Sigmoid colon (tissue), 6 donors: ENCODE measurements at regions not wholly inside any gene's neighbourhood (a gene's known extent, or its start where the extent isn't known, plus 50 kb on each side); places are given as distances from the start of the nearest gene placed in this dataset.

ENCODE experiments used
- DNase-seq: peaks from one replicate; pipeline ENCODE4 v3.0.0-alpha.2; 2019
- H3K27ac ChIP-seq, 4 donors: fragments of 200-600 bp; sonication (generic); one replicate each; pipeline ENCODE4 v1.5.1; 2016 to 2019; ENCODE audit warnings: mild to moderate bottlenecking in 1 of 4
- H3K27me3 ChIP-seq, 3 donors: fragments of 200-600 bp; sonication (generic); one replicate each; pipeline ENCODE4 v1.5.1; 2019; ENCODE audit warnings: mild to moderate bottlenecking in 1 of 3
- H3K36me3 ChIP-seq, 4 donors: fragments of 200-600 bp; sonication (generic); one replicate each; pipeline ENCODE4 v1.5.1; 2016 to 2019
- H3K4me1 ChIP-seq, 4 donors: fragments of 200-600 bp; sonication (generic); one replicate each; pipeline ENCODE4 v1.5.1; 2017 to 2019
- H3K4me3 ChIP-seq, 4 donors: fragments of 200-600 bp; sonication (generic); one replicate each; pipeline ENCODE4 v1.5.1; 2017 to 2019; ENCODE audit warnings: mild to moderate bottlenecking in 2 of 4, moderate library complexity in 1 of 4
- H3K9me3 ChIP-seq, 4 donors: fragments of 200-600 bp in 3 of 4; sonication (generic) in 3 of 4; one replicate each; pipeline versions ENCODE4 v1.5.1 to v1.6.1; 2013 to 2019
- EP300 ChIP-seq, 4 donors: sonication (generic); formaldehyde crosslinking; IDR thresholded peaks; one replicate each; pipeline ENCODE4 v1.6.1; 2017; ENCODE audit warnings: antibody characterized with exemption in 4 of 4
- POLR2A ChIP-seq, 2 donors: fragments of 450-650 bp; IDR thresholded peaks; one replicate each; pipeline ENCODE4 v1.6.1; 2016; ENCODE audit warnings: antibody characterized with exemption in 2 of 2, mild to moderate bottlenecking in 2 of 2, moderate library complexity in 2 of 2
- POLR2AphosphoS5 ChIP-seq, 4 donors: sonication (generic); formaldehyde crosslinking; IDR thresholded peaks; one replicate each; pipeline ENCODE4 v1.6.1; 2017; ENCODE audit warnings: antibody characterized with exemption in 4 of 4
- WGBS, 2 donors: extraction: QIAGEN DNeasy Blood & Tissue Kit; methylation state at CpG; one replicate each; pipeline ENCODE4 v1.1.7; 2013; 5-methylcytosine and 5-hydroxymethylcytosine counted together
- intact Hi-C: fragments of 100-400 bp; cut with DNase I; formaldehyde crosslinking; loops from one replicate; pipeline ENCODE4 v1.15.1; 2023
- TF ChIP-seq, protein P1 (sequence below), 4 experiments: fragments of 450-650 bp in 3 of 4; fragments of 200-600 bp in 1 of 4; IDR thresholded peaks; one replicate each; pipeline ENCODE4 v1.5.1; 2016 to 2019; ENCODE audit warnings: antibody characterized with exemption in 4 of 4, mild to moderate bottlenecking in 3 of 4, moderate library complexity in 2 of 4
- donor health status: healthy with polysubstance abuse.
- donor health status: healthy.

DNA sequence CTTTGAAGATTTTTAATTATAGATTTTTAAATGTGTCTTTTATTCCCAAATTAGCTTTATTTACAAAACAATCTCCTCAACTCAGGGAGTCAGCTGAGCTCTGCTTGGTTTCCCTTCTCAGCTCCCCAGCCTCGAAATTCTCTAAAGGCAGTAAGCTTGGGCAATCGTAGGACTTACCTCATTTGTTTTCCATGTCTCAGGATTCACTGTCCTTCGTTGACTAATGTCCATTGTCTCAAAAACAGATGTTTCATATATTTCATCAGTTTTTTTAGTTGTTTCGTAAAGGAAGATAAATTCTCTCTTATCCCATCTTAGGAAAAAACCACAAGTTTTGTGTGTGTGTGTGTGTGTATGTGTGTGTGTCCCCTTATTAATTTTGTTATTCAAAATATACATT lies 102.2 kb upstream of the ADGRF1 start:
- Histone ChIP-seq H3K36me3 (no peaks in the 10 kb centered on the region), H3K4me1 (peaks cover 0 to 32% (median 23%) of the 10 kb centered on the region in 4 donors), H3K27ac (peak overlapping the region in 1 of 4 donors; percentile 64), H3K4me3 (no peak overlapping the region), H3K9me3 (no peaks in the 10 kb centered on the region), H3K27me3 (no peaks in the 10 kb centered on the region)
- TF ChIP-seq POLR2AphosphoS5 (IDR thresholded peaks at IDR 0.05) (peak; percentile 56 to 77 (median 62)), POLR2A (IDR thresholded peaks at IDR 0.05) (no peak)
- intact Hi-C loops, result no loop called here
- DNase-seq, result no peak
- WGBS, 2 donors, result 80 to 86% methylated on average over 4 of the region's 4 CpGs

DNA sequence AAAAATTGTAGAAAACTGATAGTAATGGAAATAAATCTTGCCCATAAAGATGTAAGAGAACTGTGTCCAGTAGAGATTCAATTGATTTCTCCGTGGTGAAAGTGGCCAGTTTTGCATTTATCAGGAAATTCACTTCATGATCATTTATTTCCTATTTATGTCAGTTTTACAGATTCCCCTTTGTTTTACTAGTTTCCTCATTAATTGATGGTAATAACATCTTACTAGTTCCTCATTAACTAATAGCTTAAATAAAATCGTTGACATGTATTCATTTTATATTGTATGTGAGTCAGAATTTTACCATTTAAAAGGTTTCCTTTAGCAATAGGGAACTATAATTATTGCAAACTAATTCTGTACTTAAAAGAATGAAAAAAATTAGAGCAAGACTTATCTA lies 99.8 kb upstream of the ADGRF1 start:
- H3K36me3 ChIP-seq, result no peaks in the 10 kb centered on the region
- no peak for TF ChIP-seq POLR2A (IDR thresholded peaks at IDR 0.05)
- H3K4me3 ChIP-seq, result no peak overlapping the region
- H3K27ac ChIP-seq, result no peak overlapping the region
- H3K4me1 ChIP-seq, result peaks cover 0 to 19% (median 10%) of the 10 kb centered on the region in 4 donors
- H3K9me3 ChIP-seq, result no peaks in the 10 kb centered on the region
- intact Hi-C loops, result no loop called here
- H3K27me3 ChIP-seq, result no peaks in the 10 kb centered on the region
- DNase-seq, result no peak
- 74 to 87% methylated on average over 2 of the region's 2 CpGs for WGBS, 2 donors

DNA sequence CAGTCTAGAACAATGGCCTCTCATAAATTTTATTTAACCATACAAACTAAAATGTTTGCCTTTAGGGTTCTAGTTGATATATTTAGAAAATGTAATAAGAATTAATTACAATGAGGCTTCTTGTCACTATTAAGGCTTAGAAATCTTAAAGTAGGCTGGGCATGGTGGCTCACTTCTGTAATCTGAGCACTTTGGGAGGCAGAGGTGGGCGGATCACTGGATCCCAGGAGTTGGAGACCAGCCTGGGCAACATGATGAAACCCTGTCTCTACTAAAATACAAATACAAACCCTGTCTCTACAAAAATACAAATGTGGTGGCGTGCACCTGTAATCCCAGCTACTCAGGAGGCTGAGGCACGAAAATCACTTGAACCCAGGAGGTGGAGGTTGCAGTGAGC lies 99.0 kb upstream of the ADGRF1 start:
- H3K4me3 ChIP-seq, result no peak overlapping the region
- peaks cover 0 to 11% (median 4%) of the 10 kb centered on the region in 4 donors for H3K4me1 ChIP-seq
- TF ChIP-seq POLR2AphosphoS5 (IDR thresholded peaks at IDR 0.05) (no peak), EP300 (IDR thresholded peaks at IDR 0.05) (no peak), POLR2A (IDR thresholded peaks at IDR 0.05) (no peak)
- TF ChIP-seq, protein P1, sequence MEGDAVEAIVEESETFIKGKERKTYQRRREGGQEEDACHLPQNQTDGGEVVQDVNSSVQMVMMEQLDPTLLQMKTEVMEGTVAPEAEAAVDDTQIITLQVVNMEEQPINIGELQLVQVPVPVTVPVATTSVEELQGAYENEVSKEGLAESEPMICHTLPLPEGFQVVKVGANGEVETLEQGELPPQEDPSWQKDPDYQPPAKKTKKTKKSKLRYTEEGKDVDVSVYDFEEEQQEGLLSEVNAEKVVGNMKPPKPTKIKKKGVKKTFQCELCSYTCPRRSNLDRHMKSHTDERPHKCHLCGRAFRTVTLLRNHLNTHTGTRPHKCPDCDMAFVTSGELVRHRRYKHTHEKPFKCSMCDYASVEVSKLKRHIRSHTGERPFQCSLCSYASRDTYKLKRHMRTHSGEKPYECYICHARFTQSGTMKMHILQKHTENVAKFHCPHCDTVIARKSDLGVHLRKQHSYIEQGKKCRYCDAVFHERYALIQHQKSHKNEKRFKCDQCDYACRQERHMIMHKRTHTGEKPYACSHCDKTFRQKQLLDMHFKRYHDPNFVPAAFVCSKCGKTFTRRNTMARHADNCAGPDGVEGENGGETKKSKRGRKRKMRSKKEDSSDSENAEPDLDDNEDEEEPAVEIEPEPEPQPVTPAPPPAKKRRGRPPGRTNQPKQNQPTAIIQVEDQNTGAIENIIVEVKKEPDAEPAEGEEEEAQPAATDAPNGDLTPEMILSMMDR (IDR thresholded peaks at IDR 0.05), result no peak
- no peak overlapping the region for H3K27ac ChIP-seq
- H3K36me3 ChIP-seq, result no peaks in the 10 kb centered on the region
- no peaks in the 10 kb centered on the region for H3K27me3 ChIP-seq
- intact Hi-C loops, result no loop called here
- 95% methylated on average over 3 of the region's 3 CpGs for WGBS, 2 donors
- no peaks in the 10 kb centered on the region for H3K9me3 ChIP-seq
- no peak for DNase-seq

DNA sequence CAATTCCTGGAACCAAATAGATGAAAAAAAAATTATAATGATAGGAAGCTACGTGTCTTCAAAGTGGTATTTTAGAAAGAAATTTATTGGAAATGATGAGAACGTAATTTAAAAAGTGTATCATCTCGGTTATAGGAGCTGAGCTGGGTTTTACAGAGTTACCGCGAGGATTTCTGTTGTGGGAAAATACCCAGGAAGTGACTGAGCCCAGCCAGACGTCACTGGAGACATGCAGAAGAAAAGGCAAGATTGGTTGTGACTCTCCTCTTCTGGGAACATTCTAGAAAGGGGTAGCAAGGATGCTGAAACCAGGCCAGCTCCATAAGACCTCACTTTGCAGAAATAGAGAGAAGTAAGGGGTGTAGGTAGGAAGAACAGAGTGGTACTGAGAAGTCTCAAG lies 95.9 kb upstream of the ADGRF1 start:
- Histone ChIP-seq H3K27ac (no peak overlapping the region), H3K36me3 (no peaks in the 10 kb centered on the region), H3K9me3 (no peaks in the 10 kb centered on the region), H3K4me3 (no peak overlapping the region), H3K27me3 (no peaks in the 10 kb centered on the region), H3K4me1 (peaks cover 0 to 20% (median 13%) of the 10 kb centered on the region in 4 donors)
- intact Hi-C loops, result no loop called here
- TF ChIP-seq POLR2AphosphoS5 (IDR thresholded peaks at IDR 0.05) (no peak), EP300 (IDR thresholded peaks at IDR 0.05) (no peak), POLR2A (IDR thresholded peaks at IDR 0.05) (no peak)
- TF ChIP-seq, protein P1 (IDR thresholded peaks at IDR 0.05), result no peak
- no peak for DNase-seq
- 68 to 81% methylated on average over 6 of the region's 6 CpGs for WGBS, 2 donors

DNA sequence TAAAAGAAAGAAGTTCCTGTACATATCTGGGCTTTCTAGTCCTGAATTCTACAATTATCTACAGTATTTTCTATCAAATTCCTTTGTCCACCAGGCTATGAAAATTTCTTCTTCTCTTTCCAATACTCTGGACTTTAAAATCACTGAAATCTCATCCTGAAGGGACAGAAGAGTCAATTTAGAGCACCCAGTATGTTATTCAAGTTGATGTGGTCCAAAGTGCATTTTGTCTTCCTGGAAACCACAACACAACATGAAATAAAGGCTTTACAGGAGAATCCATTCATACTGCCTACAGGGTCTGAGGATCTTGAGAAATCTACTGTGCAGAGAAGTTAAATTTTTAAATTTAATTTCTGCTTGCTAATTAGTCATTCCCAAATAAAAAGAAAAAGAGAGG lies 94.9 kb upstream of the ADGRF1 start:
- no peak for DNase-seq
- Histone ChIP-seq H3K4me3 (no peak overlapping the region), H3K9me3 (no peaks in the 10 kb centered on the region), H3K36me3 (no peaks in the 10 kb centered on the region), H3K4me1 (peaks cover 0 to 30% (median 20%) of the 10 kb centered on the region in 4 donors), H3K27me3 (no peaks in the 10 kb centered on the region), H3K27ac (no peak overlapping the region)
- TF ChIP-seq EP300 (IDR thresholded peaks at IDR 0.05) (no peak), POLR2A (IDR thresholded peaks at IDR 0.05) (no peak), POLR2AphosphoS5 (IDR thresholded peaks at IDR 0.05) (no peak)
- TF ChIP-seq, protein P1 (IDR thresholded peaks at IDR 0.05), result no peak
- intact Hi-C loops, result no loop called here

DNA sequence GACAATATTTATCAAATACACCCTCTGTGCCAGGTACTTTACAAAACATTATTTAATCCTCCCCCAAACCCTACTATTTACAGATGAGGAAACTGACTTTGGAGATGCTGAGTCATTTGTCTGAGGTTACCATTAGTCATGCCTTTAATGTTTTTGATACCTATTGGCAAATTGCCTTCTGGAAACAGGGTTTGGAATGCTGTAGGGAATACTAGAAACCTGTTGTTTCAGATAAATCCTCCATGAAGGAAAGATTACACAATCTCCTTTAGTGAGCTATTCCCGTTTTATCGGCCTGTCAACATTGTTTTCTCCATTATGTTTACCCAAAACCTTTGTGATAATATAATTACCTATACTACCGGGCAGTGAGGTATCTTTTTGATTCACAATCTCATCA lies 93.6 kb upstream of the ADGRF1 start:
- Histone ChIP-seq H3K4me1 (peaks cover 0 to 40% (median 20%) of the 10 kb centered on the region in 4 donors), H3K36me3 (no peaks in the 10 kb centered on the region), H3K4me3 (no peak overlapping the region), H3K27ac (peak overlapping the region in 1 of 4 donors; percentile 16), H3K27me3 (no peaks in the 10 kb centered on the region), H3K9me3 (no peaks in the 10 kb centered on the region)
- 13 to 75% methylated on average over 3 of the region's 3 CpGs for WGBS, 2 donors
- no peak for TF ChIP-seq POLR2A (IDR thresholded peaks at IDR 0.05)
- TF ChIP-seq POLR2AphosphoS5 (IDR thresholded peaks at IDR 0.05), result peak in 1 of 4 donors; percentile 36
- no peak for TF ChIP-seq EP300 (IDR thresholded peaks at IDR 0.05)
- TF ChIP-seq, protein P1 (IDR thresholded peaks at IDR 0.05), result no peak
- no peak for DNase-seq
- intact Hi-C loops, result no loop called here
